ENCODE measurements at regions not wholly inside any gene's neighbourhood (a gene's known extent, or its start where the extent isn't known, plus 50 kb on each side); places are given as distances from the start of the nearest gene placed in this dataset.

- DNase-seq (ENCODE audit: low spot score) (no peak), ATAC-seq (ENCODE audit: low FRiP score) (no peak)
- TF ChIP-seq CTCF (IDR thresholded peaks at IDR 0.05): no peak
Observed at GRCh38 chr13:106357198-106357597, 178.3 kb downstream of the EFNB2 start.

GRCh38 chr13:106355866-106356265, 179.6 kb downstream of the EFNB2 start:
- TF ChIP-seq CTCF (IDR thresholded peaks at IDR 0.05): no peak
- ATAC-seq (ENCODE audit: low FRiP score) (no peak), DNase-seq (ENCODE audit: low spot score) (no peak)

- ATAC-seq (ENCODE audit: low FRiP score) (no peak), DNase-seq (ENCODE audit: low spot score) (no peak)
- TF ChIP-seq CTCF (IDR thresholded peaks at IDR 0.05): no peak
Observed at GRCh38 chr13:106354961-106355360, 180.5 kb downstream of the EFNB2 start.

- ATAC-seq (ENCODE audit: low FRiP score) (no peak), DNase-seq (ENCODE audit: low spot score) (no peak)
Observed at GRCh38 chr13:106352850-106353249, 182.6 kb downstream of the EFNB2 start.

GRCh38 chr13:106351251-106351650, 184.2 kb downstream of the EFNB2 start:
- no peak for TF ChIP-seq CTCF (IDR thresholded peaks at IDR 0.05)
- DNase-seq (ENCODE audit: low spot score) (no peak), ATAC-seq (ENCODE audit: low FRiP score) (no peak)

More at GRCh38 chr13:106352850-106353249, 182.6 kb downstream of the EFNB2 start:
- TF ChIP-seq CTCF (IDR thresholded peaks at IDR 0.05): no peak

GRCh38 chr13:106350208-106350607, 185.3 kb downstream of the EFNB2 start:
- no peak for ATAC-seq (ENCODE audit: low FRiP score)
- TF ChIP-seq CTCF (IDR thresholded peaks at IDR 0.05): no peak
- no peak for DNase-seq (ENCODE audit: low spot score)

- DNase-seq (ENCODE audit: low spot score) (no peak), ATAC-seq (ENCODE audit: low FRiP score) (peak; percentile 41)
- no peak for TF ChIP-seq CTCF (IDR thresholded peaks at IDR 0.05)
Observed at GRCh38 chr13:106349080-106349931, 186.2 kb downstream of the EFNB2 start.

Measured in omental fat pad (tissue), 3 donors.